CD14-positive monocyte (primary cell): ENCODE measurements at regions not wholly inside any gene's neighbourhood (a gene's known extent, or its start where the extent isn't known, plus 50 kb on each side); places are given as distances from the start of the nearest gene placed in this dataset.

Source experiments
- DNase-seq, 3 donors: peaks; one replicate each; pipeline ENCODE4 v3.0.0-alpha.2; 2011 to 2022
- H2AFZ ChIP-seq: 2 replicates; pipeline ENCODE4 v1.6.0; 2012; ENCODE audit warnings: mild to moderate bottlenecking, low read depth, low read length, inconsistent platforms; ENCODE audit not compliant: insufficient read depth, poor library complexity, severe bottlenecking
- H3K27ac ChIP-seq, 2 donors: 1 replicate in 1 of 2; 2 replicates in 1 of 2; pipeline ENCODE4 v1.5.1; 2012 to 2013; ENCODE audit warnings: low read length in 2 of 2, control low read depth in 1 of 2, inconsistent platforms in 1 of 2, low read depth in 1 of 2, mild to moderate bottlenecking in 1 of 2
- H3K27me3 ChIP-seq, 2 donors: one replicate each; pipeline versions ENCODE4 v1.6.0 to v1.6.1; 2011 to 2013; ENCODE audit warnings: low read length in 2 of 2; ENCODE audit not compliant: control insufficient read depth in 2 of 2, insufficient read depth in 2 of 2
- H3K36me3 ChIP-seq, 2 donors: replicated peaks in 1 of 2; 1 replicate in 1 of 2; 2 replicates in 1 of 2; pipeline versions ENCODE4 v1.5.1 to v1.6.1; 2012 to 2013; ENCODE audit warnings: low read length in 2 of 2, control low read depth in 1 of 2, inconsistent platforms in 1 of 2, mild to moderate bottlenecking in 1 of 2; ENCODE audit not compliant: insufficient read depth in 2 of 2, control insufficient read depth in 1 of 2
- H3K4me1 ChIP-seq, 2 donors: 1 replicate in 1 of 2; 2 replicates in 1 of 2; pipeline versions ENCODE4 v1.5.1 to v1.6.1; 2012 to 2013; ENCODE audit warnings: low read length in 2 of 2, control low read depth in 1 of 2, inconsistent platforms in 1 of 2, mild to moderate bottlenecking in 1 of 2, moderate library complexity in 1 of 2; ENCODE audit not compliant: insufficient read depth in 2 of 2, control insufficient read depth in 1 of 2
- H3K4me2 ChIP-seq: replicated peaks from 2 replicates; pipeline ENCODE3; 2012; ENCODE audit warnings: low read length, moderate library complexity, mild to moderate bottlenecking; ENCODE audit not compliant: poor library complexity, severe bottlenecking; ENCODE audit errors: extremely low read depth
- H3K4me3 ChIP-seq, 3 experiments: fragments of 200-600 bp in 1 of 3; sonication (generic) in 1 of 3; replicated peaks in 1 of 3; 1 replicate in 2 of 3; 2 replicates in 1 of 3; pipeline ENCODE4 v1.5.1; 2011 to 2013; ENCODE audit warnings: low read length in 3 of 3, mild to moderate bottlenecking in 3 of 3, control low read depth in 2 of 3, low read depth in 2 of 3, inconsistent platforms in 1 of 3, moderate library complexity in 1 of 3
- H3K79me2 ChIP-seq: 2 replicates; pipeline ENCODE4 v1.6.0; 2012; ENCODE audit warnings: mild to moderate bottlenecking, control low read depth, inconsistent platforms, low read length, moderate library complexity; ENCODE audit not compliant: insufficient read depth
- H3K9ac ChIP-seq: 2 replicates; pipeline ENCODE4 v1.6.0; 2017; ENCODE audit warnings: low read length, mild to moderate bottlenecking; ENCODE audit not compliant: insufficient read depth, poor library complexity, severe bottlenecking
- H3K9me3 ChIP-seq, 2 donors: replicated peaks in 1 of 2; 1 replicate in 1 of 2; 2 replicates in 1 of 2; pipeline versions ENCODE4 v1.5.1 to v1.6.1; 2012 to 2013; ENCODE audit warnings: low read length in 2 of 2, control low read depth in 1 of 2; ENCODE audit not compliant: control insufficient read depth in 1 of 2, insufficient read depth in 1 of 2
- H4K20me1 ChIP-seq: 2 replicates; pipeline ENCODE4 v1.6.0; 2012; ENCODE audit warnings: mild to moderate bottlenecking, low read length, control low read depth, moderate library complexity; ENCODE audit not compliant: insufficient read depth
- H3K27ac Mint-ChIP-seq, 7 donors: one replicate each; pipeline ENCODE4 v1.8.0; 2020; ENCODE audit warnings: mild to moderate bottlenecking in 7 of 7, mixed read lengths in 7 of 7, moderate library complexity in 6 of 7, inconsistent platforms in 2 of 7
- H3K27me3 Mint-ChIP-seq, 3 donors: one replicate each; pipeline ENCODE4 v1.8.0; 2021 to 2022; ENCODE audit warnings: low read depth in 3 of 3, mild to moderate bottlenecking in 3 of 3, mixed read lengths in 3 of 3, moderate library complexity in 3 of 3, inconsistent platforms in 1 of 3
- H3K36me3 Mint-ChIP-seq, 2 donors: one replicate each; pipeline ENCODE4 v1.8.0; 2020; ENCODE audit warnings: mixed read lengths in 2 of 2, inconsistent platforms in 1 of 2, mild to moderate bottlenecking in 1 of 2
- H3K4me1 Mint-ChIP-seq: one replicate; pipeline ENCODE4 v1.8.0; 2020; ENCODE audit warnings: mild to moderate bottlenecking, mixed read lengths
- H3K4me3 Mint-ChIP-seq, 2 donors: one replicate each; pipeline ENCODE4 v1.8.0; 2020; ENCODE audit warnings: mild to moderate bottlenecking in 2 of 2, mixed read lengths in 2 of 2, moderate library complexity in 1 of 2
- H3K9me3 Mint-ChIP-seq, 7 donors: one replicate each; pipeline ENCODE4 v1.8.0; 2020 to 2022; ENCODE audit warnings: mixed read lengths in 7 of 7, mild to moderate bottlenecking in 6 of 7, moderate library complexity in 6 of 7, inconsistent platforms in 2 of 7
- WGBS: methylation state at CpG from one replicate; pipeline ENCODE4 v1.1.5; 2013; ENCODE audit warnings: missing lambda C conversion rate; ENCODE audit not compliant: insufficient coverage; 5-methylcytosine and 5-hydroxymethylcytosine counted together
- intact Hi-C, 2 donors: fragments of 100-400 bp; cut with micrococcal nuclease; formaldehyde crosslinking; loops; one replicate each; pipeline versions ENCODE4 v1.15.0 to v1.15.1; 2023
- TF ChIP-seq, protein P1 (sequence below): fragments of 200-600 bp; IDR thresholded peaks from one replicate; pipeline ENCODE4 v1.8.0; 2022; ENCODE audit warnings: antibody characterized with exemption, mild to moderate bottlenecking

DNA sequence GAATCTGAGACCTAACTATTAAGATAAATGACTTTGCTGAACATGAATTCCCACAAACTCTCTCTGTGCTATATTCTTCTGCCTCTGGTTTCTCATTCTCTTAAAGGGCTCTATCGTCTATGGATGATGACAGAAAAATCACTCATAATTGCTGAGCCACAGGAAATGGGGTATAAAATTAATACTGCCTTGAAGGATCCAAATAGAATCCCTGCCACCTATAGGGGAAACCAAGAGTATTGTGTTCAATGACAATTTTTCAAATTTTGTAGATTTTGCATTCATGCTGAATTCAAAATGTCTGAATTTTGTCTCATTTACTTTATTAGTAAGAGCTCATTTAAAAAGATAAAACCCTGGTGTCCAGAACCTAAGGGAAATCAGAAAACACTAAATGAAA is 235.8 kb downstream of the RBM43 start:
- no peak for DNase-seq
- TF ChIP-seq, protein P1, sequence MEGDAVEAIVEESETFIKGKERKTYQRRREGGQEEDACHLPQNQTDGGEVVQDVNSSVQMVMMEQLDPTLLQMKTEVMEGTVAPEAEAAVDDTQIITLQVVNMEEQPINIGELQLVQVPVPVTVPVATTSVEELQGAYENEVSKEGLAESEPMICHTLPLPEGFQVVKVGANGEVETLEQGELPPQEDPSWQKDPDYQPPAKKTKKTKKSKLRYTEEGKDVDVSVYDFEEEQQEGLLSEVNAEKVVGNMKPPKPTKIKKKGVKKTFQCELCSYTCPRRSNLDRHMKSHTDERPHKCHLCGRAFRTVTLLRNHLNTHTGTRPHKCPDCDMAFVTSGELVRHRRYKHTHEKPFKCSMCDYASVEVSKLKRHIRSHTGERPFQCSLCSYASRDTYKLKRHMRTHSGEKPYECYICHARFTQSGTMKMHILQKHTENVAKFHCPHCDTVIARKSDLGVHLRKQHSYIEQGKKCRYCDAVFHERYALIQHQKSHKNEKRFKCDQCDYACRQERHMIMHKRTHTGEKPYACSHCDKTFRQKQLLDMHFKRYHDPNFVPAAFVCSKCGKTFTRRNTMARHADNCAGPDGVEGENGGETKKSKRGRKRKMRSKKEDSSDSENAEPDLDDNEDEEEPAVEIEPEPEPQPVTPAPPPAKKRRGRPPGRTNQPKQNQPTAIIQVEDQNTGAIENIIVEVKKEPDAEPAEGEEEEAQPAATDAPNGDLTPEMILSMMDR: no peak
- Mint-ChIP-seq H3K9me3 (peaks cover 0 to 3% (median 1%) of the 10 kb centered on the region in 7 donors), H3K4me1 (no peaks in the 10 kb centered on the region), H3K27ac (no peak overlapping the region), H3K27me3 (peaks cover 0 to 2% (median 2%) of the 10 kb centered on the region in 3 donors), H3K36me3 (no peaks in the 10 kb centered on the region), H3K4me3 (no peak overlapping the region)
- Histone ChIP-seq H2AFZ (no peak overlapping the region), H3K9ac (no peak overlapping the region), H4K20me1 (no peaks in the 10 kb centered on the region), H3K4me3 (no peak overlapping the region), H3K36me3 (no peaks in the 10 kb centered on the region), H3K27me3 (no peaks in the 10 kb centered on the region), H3K4me1 (no peaks in the 10 kb centered on the region), H3K27ac (no peak overlapping the region), H3K9me3 (no peaks in the 10 kb centered on the region), H3K4me2 (no peak overlapping the region), H3K79me2 (no peaks in the 10 kb centered on the region)
- WGBS: no CpG with 5 or more reads among the region's 1 CpG
- intact Hi-C loops: no loop called here

DNA sequence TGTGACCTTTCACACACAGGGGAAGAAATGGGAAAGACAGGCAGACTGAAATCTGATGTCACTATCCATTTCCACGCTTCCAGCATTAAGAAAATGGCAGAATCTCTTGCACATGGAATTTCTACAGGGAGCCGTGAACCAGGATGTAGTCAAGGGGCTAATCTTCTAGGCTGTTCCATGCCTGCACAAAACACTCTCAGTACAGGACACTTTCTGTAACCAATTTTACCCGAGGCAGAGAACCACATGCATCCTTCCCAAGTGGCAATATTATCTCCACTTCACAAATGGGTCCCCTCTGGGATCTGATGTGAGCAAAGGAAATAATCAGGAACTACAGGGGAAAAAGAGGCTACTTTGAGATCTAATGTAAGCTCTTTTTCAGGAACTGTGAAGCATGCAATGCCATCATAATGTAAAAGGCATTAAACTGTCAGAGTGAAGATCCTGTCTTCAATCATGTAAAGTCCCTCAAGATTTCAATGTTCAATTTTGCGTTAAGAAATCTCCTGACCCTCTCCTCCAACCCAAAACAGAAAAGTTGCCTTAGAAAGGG is 236.9 kb downstream of the RBM43 start:
- no peak overlapping the region for H3K27ac Mint-ChIP-seq
- H3K4me1 ChIP-seq: no peaks in the 10 kb centered on the region
- no peaks in the 10 kb centered on the region for H4K20me1 ChIP-seq
- H3K4me3 Mint-ChIP-seq: no peak overlapping the region
- DNase-seq: no peak
- H3K4me2 ChIP-seq: no peak overlapping the region
- H3K9me3 Mint-ChIP-seq: peaks cover 0 to 5% (median 1%) of the 10 kb centered on the region in 7 donors
- no peak overlapping the region for H3K9ac ChIP-seq
- H3K36me3 ChIP-seq: no peaks in the 10 kb centered on the region
- H3K4me1 Mint-ChIP-seq: no peaks in the 10 kb centered on the region
- H3K4me3 ChIP-seq: no peak overlapping the region
- no CpG with 5 or more reads among the region's 4 CpGs for WGBS
- TF ChIP-seq, protein P1: no peak
- H3K79me2 ChIP-seq: no peaks in the 10 kb centered on the region
- no peak overlapping the region for H2AFZ ChIP-seq
- peaks cover 0 to 2% (median 2%) of the 10 kb centered on the region in 3 donors for H3K27me3 Mint-ChIP-seq
- no peaks in the 10 kb centered on the region for H3K36me3 Mint-ChIP-seq
- H3K9me3 ChIP-seq: no peaks in the 10 kb centered on the region
- H3K27ac ChIP-seq: no peak overlapping the region
- intact Hi-C loops: no loop called here
- no peaks in the 10 kb centered on the region for H3K27me3 ChIP-seq
